GM18511 (cell line): ENCODE measurements at regions not wholly inside any gene's neighbourhood (a gene's known extent, or its start where the extent isn't known, plus 50 kb on each side); places are given as distances from the start of the nearest gene placed in this dataset.

Source experiments
- ATAC-seq: cut with Tn5 transposase; IDR thresholded peaks from one replicate; pipeline ENCODE4 v1.9.1; 2021; ENCODE audit warnings: mild to moderate bottlenecking, moderate library complexity; ENCODE audit not compliant: unreplicated experiment

GRCh38 chr5:68406767-68407241 is 191.2 kb downstream of the PIK3R1 start:
- ATAC-seq, result peak; percentile 92

DNA sequence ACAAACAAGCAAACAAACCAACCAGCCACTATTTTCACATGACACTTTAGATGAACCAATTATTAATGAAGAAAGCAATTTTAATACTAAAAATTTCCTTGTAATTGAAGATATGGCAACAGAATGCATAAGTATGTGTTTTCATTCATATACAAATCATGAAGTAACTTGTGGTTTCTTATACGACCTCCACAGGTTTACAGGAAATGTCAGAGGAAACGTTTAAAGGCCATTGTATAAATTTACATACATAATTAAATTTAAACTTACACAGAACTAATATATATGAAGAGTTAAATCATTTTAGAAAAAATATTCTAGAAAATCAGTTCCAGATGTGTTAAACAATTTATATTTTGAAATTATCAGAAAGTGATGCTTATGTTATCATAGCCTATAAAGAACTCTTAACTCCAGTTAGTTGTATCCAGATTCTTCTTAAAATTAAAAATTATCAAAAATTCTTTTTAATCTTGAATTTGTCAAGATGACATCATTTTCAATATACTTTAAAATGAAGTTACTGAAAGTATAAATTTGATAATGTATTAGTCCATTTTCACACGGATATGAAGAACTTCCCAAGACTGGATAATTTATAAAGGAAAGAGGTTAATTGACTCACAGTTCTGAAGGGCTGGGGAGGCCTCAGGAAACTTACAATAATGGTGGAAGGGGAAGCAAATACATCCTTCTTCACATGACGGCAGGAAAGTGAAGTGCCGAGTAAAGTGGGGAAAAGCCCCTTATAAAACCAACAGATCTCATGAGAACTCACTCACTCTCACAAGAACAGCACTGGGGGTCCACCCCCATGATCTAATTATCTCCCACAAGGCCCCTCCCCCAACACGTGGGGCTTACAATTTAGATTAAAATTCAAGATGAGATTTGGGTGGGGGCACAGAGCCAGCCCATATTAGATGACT is 192.0 kb downstream of the PIK3R1 start:
- ATAC-seq, result peak; percentile 34

DNA sequence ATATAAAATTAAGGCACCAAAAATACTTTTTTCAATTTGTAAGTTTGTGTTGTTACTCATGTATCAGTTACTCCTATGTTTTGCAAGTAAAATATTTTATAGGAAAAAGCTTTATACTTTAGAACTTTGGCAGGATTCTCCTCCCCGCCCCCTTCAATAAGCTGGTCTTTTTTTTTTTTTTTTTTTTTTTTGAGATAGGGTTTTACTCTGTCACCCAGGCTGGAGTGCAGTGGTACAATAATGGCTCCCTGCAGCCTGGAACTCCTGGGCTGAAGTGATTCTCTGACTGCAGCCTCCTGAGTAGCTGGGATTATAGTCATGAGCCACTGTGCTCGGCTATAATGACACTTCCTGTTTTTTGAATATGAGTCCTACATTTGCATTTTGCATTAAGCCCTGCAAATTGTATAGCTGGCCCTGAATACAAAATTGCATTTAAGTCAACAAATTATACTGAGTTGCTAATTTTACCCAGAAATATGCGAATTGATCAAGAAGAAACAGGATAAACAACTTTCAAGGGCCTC is 192.9 kb downstream of the PIK3R1 start:
- ATAC-seq, result no peak

DNA sequence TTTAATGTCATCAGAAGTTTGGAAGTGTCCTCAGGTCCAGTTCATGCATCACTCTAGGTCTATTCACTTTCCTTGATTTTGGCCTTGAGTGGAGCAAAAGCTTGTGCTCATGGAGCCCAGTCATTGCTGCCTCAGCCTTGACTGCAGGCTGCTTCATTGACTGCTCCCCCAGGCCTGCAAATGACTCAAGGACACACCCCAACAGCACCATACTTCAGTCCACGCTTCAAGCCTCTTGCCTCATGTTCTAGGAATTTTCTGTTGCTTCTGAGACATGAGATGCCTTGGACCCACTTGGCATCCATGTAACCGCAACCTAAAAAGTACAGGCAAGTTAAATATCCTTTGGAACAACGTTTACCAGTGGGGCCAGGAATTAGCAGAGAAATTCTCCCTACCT is 193.7 kb downstream of the PIK3R1 start:
- no peak for ATAC-seq

DNA sequence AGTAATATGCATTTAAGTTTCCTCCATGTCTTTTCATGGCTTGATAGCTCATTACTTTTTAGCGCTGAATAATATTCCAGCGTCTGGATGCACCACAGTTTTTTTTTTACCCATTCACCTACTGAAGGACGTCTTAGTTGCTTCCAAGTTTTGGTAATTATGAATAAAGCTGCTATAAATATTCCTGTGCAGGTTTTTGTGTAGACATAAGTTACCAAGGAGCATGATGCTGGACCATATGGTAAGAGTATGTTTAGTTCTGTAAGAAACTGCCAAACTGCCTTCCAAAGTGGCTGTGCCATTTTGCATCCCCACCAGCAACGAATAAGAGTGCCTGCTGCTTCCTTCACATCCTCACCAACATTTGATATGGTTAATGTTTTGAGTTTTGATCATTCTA is 195.6 kb downstream of the PIK3R1 start:
- no peak for ATAC-seq

DNA sequence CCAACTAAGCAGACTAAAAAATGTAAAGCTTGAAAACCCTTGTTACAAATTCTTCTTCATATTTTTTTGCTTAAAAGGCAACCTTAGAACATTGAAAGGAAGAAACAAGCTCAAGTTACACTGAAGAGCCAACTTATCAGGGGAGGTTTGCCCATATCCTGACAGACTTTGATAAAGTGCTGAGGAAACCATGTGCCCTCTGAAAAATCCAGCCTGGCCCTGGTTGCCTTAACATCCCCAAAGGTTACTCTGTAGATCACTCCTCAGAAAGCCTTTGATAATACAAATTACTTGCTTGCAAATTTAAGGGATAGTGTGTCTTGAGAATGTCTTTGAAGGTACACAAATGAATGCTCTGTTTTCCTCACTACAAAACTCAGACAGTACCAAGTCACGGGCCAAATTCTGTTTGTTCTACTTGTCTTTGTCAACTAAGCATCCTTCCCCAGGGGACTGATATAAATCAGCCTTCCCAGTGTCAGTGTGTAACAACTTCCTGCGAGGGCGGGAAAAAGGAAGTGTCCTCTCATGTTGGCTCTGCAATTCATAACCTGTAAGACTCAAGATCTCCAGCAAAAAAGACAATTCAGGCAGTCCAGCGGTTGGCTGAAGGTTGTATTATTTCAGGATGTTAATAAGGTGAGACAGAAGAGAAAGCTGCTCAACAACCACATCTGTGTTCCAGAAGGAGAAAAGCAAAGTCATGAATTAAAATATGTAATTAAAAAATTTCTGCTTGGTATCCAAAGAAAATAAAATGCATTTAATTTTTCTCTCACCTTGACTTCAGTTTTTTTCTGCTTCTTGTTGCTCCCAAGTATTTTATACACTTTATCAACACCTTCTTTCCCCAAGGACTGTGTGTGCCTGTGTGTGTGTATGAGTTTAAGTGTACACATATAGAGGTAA is 199.9 kb downstream of the PIK3R1 start:
- no peak for ATAC-seq

GRCh38 chr5:68416714-68417113 is 201.2 kb downstream of the PIK3R1 start:
- ATAC-seq, result no peak

DNA sequence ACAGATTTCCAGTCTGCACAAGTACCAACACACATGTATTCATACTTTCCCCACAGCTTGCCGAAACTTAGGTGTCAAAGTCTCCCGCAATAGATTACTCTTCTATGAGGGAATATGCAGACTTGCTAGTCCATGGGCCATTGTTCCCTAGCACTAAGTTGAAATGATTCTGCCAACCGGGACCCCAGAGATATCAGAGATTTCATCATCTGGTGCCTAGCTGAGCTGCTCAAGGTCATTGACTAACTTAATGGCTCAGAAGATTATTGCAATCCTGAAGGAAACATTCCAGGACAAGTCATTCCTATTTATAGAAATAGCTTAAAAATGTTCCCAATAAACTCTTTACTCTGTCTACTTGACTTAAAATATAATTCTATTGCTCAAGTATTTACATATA is 202.6 kb downstream of the PIK3R1 start:
- no peak for ATAC-seq

GRCh38 chr5:68418680-68419079 is 203.1 kb downstream of the PIK3R1 start:
- ATAC-seq, result no peak

GRCh38 chr5:68419081-68419636 is 203.6 kb downstream of the PIK3R1 start:
- no peak for ATAC-seq

GRCh38 chr5:68419637-68420452 is 204.3 kb downstream of the PIK3R1 start:
- ATAC-seq, result no peak

- ATAC-seq, result no peak
These were observed 205.2 kb downstream of the PIK3R1 start for GRCh38 chr5:68420476-68421344.

- no peak for ATAC-seq
These were observed 206.1 kb downstream of the PIK3R1 start for GRCh38 chr5:68421485-68422220.

DNA sequence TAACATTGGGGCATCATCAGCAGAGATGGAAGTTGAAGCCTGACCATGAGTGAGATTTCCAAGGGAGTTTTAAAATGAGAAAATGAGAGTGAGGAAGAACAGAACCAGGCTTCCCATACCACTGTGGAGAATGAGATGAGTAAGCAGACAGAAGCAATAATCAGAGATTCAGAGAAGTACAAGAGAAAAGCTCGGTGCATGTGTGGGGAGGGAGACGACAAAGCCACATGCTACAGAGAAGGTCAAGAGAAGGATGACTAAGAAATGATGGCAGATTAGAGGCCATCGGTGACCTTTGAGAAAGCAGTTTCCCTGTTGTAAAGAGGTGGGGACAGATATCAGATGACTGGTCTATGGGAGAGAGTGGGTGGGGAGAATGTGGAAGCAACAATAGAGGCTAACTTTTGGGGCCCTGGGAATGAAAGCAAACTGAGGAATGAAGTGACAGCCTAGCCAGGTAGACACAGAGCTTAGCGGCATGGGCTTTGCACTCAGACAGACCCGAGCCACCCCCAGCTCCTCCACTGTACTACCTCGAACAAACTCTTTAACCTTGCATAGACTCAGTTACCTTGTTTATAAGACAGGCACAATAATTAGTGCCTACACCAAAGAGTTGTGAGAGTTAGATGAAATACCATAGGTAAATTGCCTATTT is 207.7 kb downstream of the PIK3R1 start:
- ATAC-seq, result no peak

DNA sequence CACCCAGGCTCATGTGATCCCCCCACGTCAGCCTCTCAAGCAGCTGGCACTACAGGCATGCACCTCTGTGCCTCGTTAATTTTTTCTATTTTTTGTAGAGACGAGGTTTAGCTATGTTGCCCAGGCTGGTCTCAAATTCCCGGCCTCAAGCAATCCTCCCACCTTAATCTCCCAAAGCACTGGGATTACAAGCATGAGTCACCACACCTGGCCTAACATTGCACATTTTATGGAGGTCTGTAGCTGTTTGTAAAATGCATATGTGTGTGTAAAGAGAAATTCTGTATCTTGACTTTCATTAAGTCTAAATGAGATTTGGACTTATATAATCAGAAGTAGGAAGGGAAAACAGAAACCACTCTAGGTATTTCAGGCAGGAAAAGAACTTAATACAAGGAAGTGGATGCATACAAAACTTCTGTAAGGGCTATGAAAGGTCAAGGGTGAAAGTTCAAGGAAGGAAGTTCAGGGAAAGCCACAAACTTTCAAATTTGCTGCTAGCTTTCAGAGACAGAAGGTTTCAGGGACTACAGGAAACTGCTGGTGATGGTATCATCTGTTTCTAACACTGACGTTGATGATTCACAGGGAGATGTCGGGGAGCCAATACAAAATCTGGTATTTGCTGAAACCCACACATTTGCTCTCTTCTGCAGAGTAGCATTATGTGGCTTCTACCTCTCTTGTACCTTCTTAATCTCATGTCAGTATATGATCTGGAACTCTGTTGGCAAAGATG is 209.4 kb downstream of the PIK3R1 start:
- peak; percentile 89 for ATAC-seq

DNA sequence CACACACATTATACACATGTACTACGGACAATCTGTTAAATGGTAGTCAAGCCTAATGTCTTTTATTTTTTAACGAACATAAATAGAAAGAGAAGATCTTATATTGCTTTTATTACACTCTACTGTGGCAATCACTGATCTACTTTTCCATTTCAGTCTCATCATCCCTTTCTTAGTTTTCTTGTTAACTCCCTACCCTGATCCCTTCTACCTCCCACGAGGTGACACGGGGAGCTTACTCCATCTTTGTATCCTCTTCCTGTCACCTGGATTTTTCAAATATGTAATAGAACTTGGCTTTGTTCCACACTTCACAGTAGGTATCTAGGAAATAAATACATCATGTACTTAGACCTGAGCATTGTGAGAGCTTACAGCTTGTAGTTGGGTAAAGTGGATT is 211.0 kb downstream of the PIK3R1 start:
- ATAC-seq, result no peak

DNA sequence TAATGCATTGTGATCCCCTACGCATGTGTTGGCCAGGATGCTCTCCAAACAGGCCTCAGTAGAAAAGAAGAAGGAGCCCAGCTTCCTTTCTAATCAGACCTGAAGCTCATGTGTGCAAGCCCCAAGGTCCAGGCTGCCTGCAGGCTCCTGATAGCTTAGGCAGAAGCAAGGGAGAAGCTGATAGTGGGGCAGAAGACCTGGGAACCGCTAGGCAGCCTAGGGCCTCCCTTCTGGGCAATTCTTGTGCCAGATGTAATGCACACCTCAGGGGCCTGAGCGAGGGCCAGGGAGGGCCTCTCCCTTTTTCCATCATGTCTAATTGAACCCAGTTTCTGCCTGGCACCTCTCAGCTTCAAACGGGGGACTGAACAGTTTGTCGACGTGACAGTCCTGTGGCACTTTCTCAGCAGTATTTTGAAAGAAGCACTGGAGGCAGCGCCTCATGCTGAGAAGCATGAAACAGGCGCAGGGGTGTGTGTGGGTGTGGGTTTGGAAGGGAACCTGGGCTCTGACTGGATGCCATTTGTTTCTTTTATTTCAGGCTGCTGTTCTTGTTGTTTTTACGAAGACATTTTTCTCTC is 212.8 kb downstream of the PIK3R1 start:
- ATAC-seq, result no peak
